NCI-H1436 (cell line): ENCODE measurements at regions not wholly inside any gene's neighbourhood (a gene's known extent, or its start where the extent isn't known, plus 50 kb on each side); places are given as distances from the start of the nearest gene placed in this dataset.
"Not testable (repeated sequence)": the region's sequence is repeated elsewhere in the genome, so short reads cannot be mapped to it uniquely, and the experiment has no call there.

Source experiments
- DNase-seq: peaks from one replicate; lab custom pipeline; 2025; lab: John Stamatoyannopoulos, UW

GRCh38 chr16:59545721-59546120, 811.6 kb upstream of the GOT2 start:
- DNase-seq: no peak

- DNase-seq: no peak
Measured at GRCh38 chr16:59543641-59544040, 809.5 kb upstream of the GOT2 start.

GRCh38 chr16:59540621-59541020, 806.5 kb upstream of the GOT2 start:
- DNase-seq: no peak

GRCh38 chr16:59535298-59535697, 801.2 kb upstream of the GOT2 start:
- no peak for DNase-seq

- no peak for DNase-seq
Measured at GRCh38 chr16:59527206-59527997, 793.3 kb upstream of the GOT2 start.

GRCh38 chr16:59522826-59523225, 788.7 kb upstream of the GOT2 start:
- DNase-seq: no peak

- DNase-seq: not testable (repeated sequence)
Measured at GRCh38 chr16:59518721-59519120, 784.6 kb upstream of the GOT2 start.

- no peak for DNase-seq
Measured at GRCh38 chr16:59514651-59515050, 780.5 kb upstream of the GOT2 start.

GRCh38 chr16:59510008-59510424, 775.9 kb upstream of the GOT2 start:
- DNase-seq: no peak

GRCh38 chr16:59500601-59501000, 766.5 kb upstream of the GOT2 start:
- no peak for DNase-seq

- DNase-seq: no peak
Measured at GRCh38 chr16:59487067-59487466, 753.0 kb upstream of the GOT2 start.

- no peak for DNase-seq
Measured at GRCh38 chr16:59484833-59485516, 750.9 kb upstream of the GOT2 start.

GRCh38 chr16:59478838-59479237, 744.7 kb upstream of the GOT2 start:
- no peak for DNase-seq

GRCh38 chr16:59470556-59470955, 736.4 kb upstream of the GOT2 start:
- DNase-seq: no peak

GRCh38 chr16:59469266-59469665, 735.1 kb upstream of the GOT2 start:
- DNase-seq: no peak

- no peak for DNase-seq
Measured at GRCh38 chr16:59463776-59464175, 729.7 kb upstream of the GOT2 start.

- DNase-seq: no peak
Measured at GRCh38 chr16:59459806-59460205, 725.7 kb upstream of the GOT2 start.

GRCh38 chr16:59455497-59455896, 721.4 kb upstream of the GOT2 start:
- no peak for DNase-seq

- not testable (repeated sequence) for DNase-seq
Measured at GRCh38 chr16:59450513-59450912, 716.4 kb upstream of the GOT2 start.

GRCh38 chr16:59440502-59440901, 706.4 kb upstream of the GOT2 start:
- no peak for DNase-seq

GRCh38 chr16:59432896-59433295, 698.8 kb upstream of the GOT2 start:
- no peak for DNase-seq

- DNase-seq: no peak
Measured at GRCh38 chr16:59432276-59432675, 698.2 kb upstream of the GOT2 start.

GRCh38 chr16:59424714-59425273, 690.7 kb upstream of the GOT2 start:
- no peak for DNase-seq
